ENCODE measurements at regions not wholly inside any gene's neighbourhood (a gene's known extent, or its start where the extent isn't known, plus 50 kb on each side); places are given as distances from the start of the nearest gene placed in this dataset.
A peak's percentile ranks its signal among the peaks of the same experiment; 100 is the strongest.

DNA sequence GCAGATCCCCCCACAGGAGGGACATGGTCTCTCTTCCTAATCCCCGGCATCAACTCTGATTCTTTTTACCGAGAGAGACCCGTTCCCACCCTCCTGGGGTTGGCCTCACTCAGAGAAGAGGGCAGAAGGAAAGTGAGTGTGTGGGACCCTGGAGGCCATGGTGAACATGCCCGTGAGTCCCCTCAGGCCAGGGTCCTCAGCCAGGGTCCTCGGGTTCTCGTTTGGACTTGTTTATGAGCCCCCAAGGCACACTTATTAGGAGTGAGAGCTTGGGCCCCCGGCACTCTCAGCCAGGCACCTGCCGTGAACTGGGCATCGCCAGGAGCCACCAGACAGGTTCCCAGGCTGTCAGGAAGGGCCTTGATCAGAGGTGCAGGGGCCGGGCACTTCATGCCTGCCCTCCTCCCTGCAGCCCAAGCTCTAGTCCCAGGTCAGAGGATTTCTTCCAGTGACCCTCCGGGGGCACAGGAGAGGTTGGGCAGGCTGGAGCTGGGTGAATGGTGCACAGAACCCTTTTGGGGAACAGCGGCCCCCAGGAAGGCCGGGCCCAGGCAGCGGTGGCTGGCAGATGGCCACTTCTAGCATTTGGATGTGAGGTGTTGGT, 122.6 kb downstream of the CRYAA start:
- Histone ChIP-seq H3F3A (ENCODE audit: low read depth) (no peaks in the 10 kb centered on the region), H3K9me3 (ENCODE audit: low read depth) (no peaks in the 10 kb centered on the region), H3K4me3 (no peak overlapping the region), H3K4me2 (no peak overlapping the region), H2AFZ (replicated peaks) (no peak overlapping the region), H4K20me1 (ENCODE audit: low read depth) (no peaks in the 10 kb centered on the region), H3K27ac (no peak overlapping the region), H3K27me3 (no peaks in the 10 kb centered on the region), H3K9ac (no peak overlapping the region), H3K79me2 (ENCODE audit: low read depth) (no peaks in the 10 kb centered on the region), H3K36me3 (no peaks in the 10 kb centered on the region), H3K4me1 (no peaks in the 10 kb centered on the region)
- TF ChIP-seq EZH2phosphoT487 (IDR thresholded peaks at IDR 0.05): no peak
- no peak for TF ChIP-seq EZH2 (IDR thresholded peaks at IDR 0.05)
- TF ChIP-seq, protein P1, sequence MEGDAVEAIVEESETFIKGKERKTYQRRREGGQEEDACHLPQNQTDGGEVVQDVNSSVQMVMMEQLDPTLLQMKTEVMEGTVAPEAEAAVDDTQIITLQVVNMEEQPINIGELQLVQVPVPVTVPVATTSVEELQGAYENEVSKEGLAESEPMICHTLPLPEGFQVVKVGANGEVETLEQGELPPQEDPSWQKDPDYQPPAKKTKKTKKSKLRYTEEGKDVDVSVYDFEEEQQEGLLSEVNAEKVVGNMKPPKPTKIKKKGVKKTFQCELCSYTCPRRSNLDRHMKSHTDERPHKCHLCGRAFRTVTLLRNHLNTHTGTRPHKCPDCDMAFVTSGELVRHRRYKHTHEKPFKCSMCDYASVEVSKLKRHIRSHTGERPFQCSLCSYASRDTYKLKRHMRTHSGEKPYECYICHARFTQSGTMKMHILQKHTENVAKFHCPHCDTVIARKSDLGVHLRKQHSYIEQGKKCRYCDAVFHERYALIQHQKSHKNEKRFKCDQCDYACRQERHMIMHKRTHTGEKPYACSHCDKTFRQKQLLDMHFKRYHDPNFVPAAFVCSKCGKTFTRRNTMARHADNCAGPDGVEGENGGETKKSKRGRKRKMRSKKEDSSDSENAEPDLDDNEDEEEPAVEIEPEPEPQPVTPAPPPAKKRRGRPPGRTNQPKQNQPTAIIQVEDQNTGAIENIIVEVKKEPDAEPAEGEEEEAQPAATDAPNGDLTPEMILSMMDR (IDR thresholded peaks at IDR 0.05): no peak
- no peak overlapping the region for H3K4me3 Mint-ChIP-seq
- H3K36me3 Mint-ChIP-seq: no peaks in the 10 kb centered on the region
- peaks cover 9% of the 10 kb centered on the region for H3K27me3 Mint-ChIP-seq (ENCODE audit: insufficient read depth, low read depth)
- peaks cover 5% of the 10 kb centered on the region for H3K9me3 Mint-ChIP-seq
- H3K4me1 Mint-ChIP-seq: peaks cover 13% of the 10 kb centered on the region
- no peak for DNase-seq (ENCODE audit: low spot score)
- H3K27ac Mint-ChIP-seq: no peak overlapping the region

DNA sequence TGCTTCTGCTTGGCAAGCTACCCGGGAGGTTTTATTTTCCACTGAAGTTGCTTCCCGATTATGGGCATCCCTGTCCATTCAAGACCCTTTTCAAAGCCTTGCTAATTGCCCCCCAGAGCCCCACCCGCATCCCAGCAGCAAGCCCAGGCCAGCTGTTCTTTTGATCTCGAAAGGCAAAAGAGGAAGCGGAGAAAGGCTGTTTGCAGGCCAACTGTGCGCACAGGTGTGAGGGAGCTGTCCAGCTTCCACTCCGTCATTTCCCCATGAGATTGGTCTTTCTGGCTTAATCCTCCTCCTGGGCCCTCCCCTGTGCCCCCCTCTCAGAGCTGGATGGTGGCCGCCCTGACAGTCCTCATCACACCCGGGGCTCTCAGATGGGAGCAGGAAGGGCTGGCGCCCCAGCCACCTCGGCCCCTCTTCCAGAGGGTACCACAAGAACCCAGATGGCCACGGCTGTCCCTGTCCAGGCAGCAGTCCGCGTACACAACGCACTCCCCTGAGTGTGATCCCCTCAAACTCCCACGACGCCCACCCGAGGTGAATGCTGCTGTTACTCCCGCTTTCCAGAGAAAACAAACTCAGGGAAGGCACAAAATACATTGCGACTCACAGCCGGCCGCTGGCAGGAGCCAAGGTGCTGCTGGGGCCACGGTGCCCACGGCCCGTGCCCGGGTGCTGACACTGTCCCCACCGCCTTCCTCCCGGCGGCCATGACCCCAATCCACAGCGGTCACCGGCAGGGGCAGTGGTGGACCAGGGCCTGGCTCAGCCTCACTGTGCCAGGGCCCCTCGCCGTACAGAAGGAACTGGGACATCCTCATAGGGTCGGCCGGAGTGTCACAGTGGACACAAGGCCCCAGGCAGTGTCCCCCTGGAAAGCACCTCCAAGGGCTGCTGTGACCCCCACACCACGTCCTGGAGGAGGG, 121.9 kb downstream of the CRYAA start:
- no peak overlapping the region for H3K27ac Mint-ChIP-seq
- Histone ChIP-seq H3K4me2 (no peak overlapping the region), H3K79me2 (ENCODE audit: low read depth) (no peaks in the 10 kb centered on the region), H3K27ac (no peak overlapping the region), H3K9me3 (ENCODE audit: low read depth) (no peaks in the 10 kb centered on the region), H3K27me3 (no peaks in the 10 kb centered on the region), H3K9ac (no peak overlapping the region), H3K4me3 (no peak overlapping the region), H3K4me1 (no peaks in the 10 kb centered on the region), H3K36me3 (no peaks in the 10 kb centered on the region), H3F3A (ENCODE audit: low read depth) (no peaks in the 10 kb centered on the region), H2AFZ (replicated peaks) (no peak overlapping the region), H4K20me1 (ENCODE audit: low read depth) (no peaks in the 10 kb centered on the region)
- no peak for TF ChIP-seq EZH2 (IDR thresholded peaks at IDR 0.05)
- TF ChIP-seq, protein P1 (IDR thresholded peaks at IDR 0.05): no peak
- no peak overlapping the region for H3K4me3 Mint-ChIP-seq
- H3K4me1 Mint-ChIP-seq: peaks cover 13% of the 10 kb centered on the region
- peaks cover 9% of the 10 kb centered on the region for H3K27me3 Mint-ChIP-seq (ENCODE audit: insufficient read depth, low read depth)
- H3K9me3 Mint-ChIP-seq: peaks cover 4% of the 10 kb centered on the region
- H3K36me3 Mint-ChIP-seq: no peaks in the 10 kb centered on the region
- DNase-seq (ENCODE audit: low spot score): peak; percentile 52

DNA sequence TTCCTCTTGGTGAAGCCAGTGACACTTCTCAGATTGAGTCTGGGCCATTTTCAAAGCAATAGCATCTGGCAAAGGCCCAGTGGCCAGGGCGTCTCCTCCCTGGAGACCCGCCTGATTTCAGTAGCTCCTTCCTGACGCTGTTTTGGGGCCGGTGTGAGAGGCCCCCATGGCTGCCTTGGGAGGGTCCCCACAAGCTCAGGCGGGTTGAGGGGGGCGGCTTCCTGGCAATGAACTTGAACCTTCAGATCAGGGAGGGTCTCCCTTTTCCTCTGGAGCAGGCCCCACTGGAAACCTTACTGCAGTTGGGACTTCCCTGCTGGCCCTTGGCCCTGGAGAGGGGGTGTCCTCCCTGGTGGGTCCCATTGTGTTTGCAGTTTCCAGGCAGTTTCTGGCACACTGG, 121.2 kb downstream of the CRYAA start:
- Mint-ChIP-seq H3K36me3 (no peaks in the 10 kb centered on the region), H3K27me3 (ENCODE audit: insufficient read depth, low read depth) (peaks cover 9% of the 10 kb centered on the region), H3K27ac (no peak overlapping the region), H3K4me1 (peaks cover 13% of the 10 kb centered on the region), H3K9me3 (peaks cover 2% of the 10 kb centered on the region), H3K4me3 (no peak overlapping the region)
- no peaks in the 10 kb centered on the region for H3K27me3 ChIP-seq
- H2AFZ ChIP-seq (replicated peaks): no peak overlapping the region
- no peak overlapping the region for H3K9ac ChIP-seq
- no peaks in the 10 kb centered on the region for H4K20me1 ChIP-seq (ENCODE audit: low read depth)
- no peak overlapping the region for H3K4me2 ChIP-seq
- no peaks in the 10 kb centered on the region for H3K36me3 ChIP-seq
- TF ChIP-seq EZH2phosphoT487 (IDR thresholded peaks at IDR 0.05) (no peak), EZH2 (IDR thresholded peaks at IDR 0.05) (no peak)
- TF ChIP-seq, protein P1 (IDR thresholded peaks at IDR 0.05): no peak
- H3K4me3 ChIP-seq: no peak overlapping the region
- H3F3A ChIP-seq (ENCODE audit: low read depth): no peaks in the 10 kb centered on the region
- no peaks in the 10 kb centered on the region for H3K9me3 ChIP-seq (ENCODE audit: low read depth)
- no peaks in the 10 kb centered on the region for H3K4me1 ChIP-seq
- no peaks in the 10 kb centered on the region for H3K79me2 ChIP-seq (ENCODE audit: low read depth)
- no peak overlapping the region for H3K27ac ChIP-seq
- DNase-seq (ENCODE audit: low spot score): no peak
